PC-9 (cell line): ENCODE measurements at regions not wholly inside any gene's neighbourhood (a gene's known extent, or its start where the extent isn't known, plus 50 kb on each side); places are given as distances from the start of the nearest gene placed in this dataset.

Experiments used
- CTCF ChIP-seq: fragments of 200-600 bp; sonication (generic); conservative IDR thresholded peaks from 2 replicates; pipeline ENCODE4 v1.6.1; 2017; ENCODE audit warnings: mixed run types, antibody characterized with exemption, mild to moderate bottlenecking, moderate library complexity
- EZH2 ChIP-seq: fragments of 200-600 bp; sonication (generic); IDR thresholded peaks from 2 replicates; pipeline ENCODE4 v1.8.0; 2017; ENCODE audit warnings: antibody characterized with exemption, low read depth

DNA sequence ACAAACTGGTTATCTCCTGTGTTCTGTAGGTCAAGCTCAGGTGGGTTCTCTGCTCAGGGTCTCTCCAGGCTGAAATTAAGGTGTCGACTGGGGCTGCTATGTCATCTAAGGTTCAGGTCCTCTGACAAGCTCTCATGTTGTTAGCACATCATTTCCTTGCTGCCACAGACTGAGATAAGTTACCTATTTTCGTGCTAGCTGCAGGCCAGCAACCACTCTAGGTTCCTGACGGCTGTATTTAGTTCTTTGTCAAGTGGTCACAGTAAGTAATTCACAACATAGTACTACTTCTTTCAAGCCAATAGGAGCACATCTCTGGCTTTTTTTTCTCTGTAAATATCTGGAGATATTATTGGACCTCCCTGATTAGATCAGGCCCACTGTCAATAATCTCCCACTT, 169.3 kb upstream of the CAND1 start:
- no peak for TF ChIP-seq CTCF
- TF ChIP-seq EZH2: no peak
